Testis (tissue), 2 donors: ENCODE measurements at regions not wholly inside any gene's neighbourhood (a gene's known extent, or its start where the extent isn't known, plus 50 kb on each side); places are given as distances from the start of the nearest gene placed in this dataset.

ENCODE experiments used
- CTCF ChIP-seq, 3 experiments: fragments of 450-650 bp in 2 of 3; fragments of 200-600 bp in 1 of 3; sonication (generic) in 1 of 3; IDR thresholded peaks; one replicate each; pipeline ENCODE4 v1.5.1; 2016 to 2019; ENCODE audit warnings: antibody characterized with exemption in 3 of 3, mild to moderate bottlenecking in 2 of 3, moderate library complexity in 1 of 3
- POLR2A ChIP-seq: fragments of 450-650 bp; IDR thresholded peaks from one replicate; pipeline ENCODE4 v1.6.1; 2017; ENCODE audit warnings: antibody characterized with exemption, mild to moderate bottlenecking, moderate library complexity

- TF ChIP-seq CTCF (IDR thresholded peaks at IDR 0.05): no peak
- no peak for TF ChIP-seq POLR2A
These were observed 67.8 kb upstream of the GABRB2 start for GRCh38 chr5:161614342-161614741.
